HG02623 (cell line): ENCODE measurements at regions not wholly inside any gene's neighbourhood (a gene's known extent, or its start where the extent isn't known, plus 50 kb on each side); places are given as distances from the start of the nearest gene placed in this dataset.

Source experiments
- ATAC-seq: cut with Tn5 transposase; IDR thresholded peaks from one replicate; pipeline ENCODE4 v1.9.1; 2021; ENCODE audit warnings: moderate library complexity; ENCODE audit not compliant: unreplicated experiment

DNA sequence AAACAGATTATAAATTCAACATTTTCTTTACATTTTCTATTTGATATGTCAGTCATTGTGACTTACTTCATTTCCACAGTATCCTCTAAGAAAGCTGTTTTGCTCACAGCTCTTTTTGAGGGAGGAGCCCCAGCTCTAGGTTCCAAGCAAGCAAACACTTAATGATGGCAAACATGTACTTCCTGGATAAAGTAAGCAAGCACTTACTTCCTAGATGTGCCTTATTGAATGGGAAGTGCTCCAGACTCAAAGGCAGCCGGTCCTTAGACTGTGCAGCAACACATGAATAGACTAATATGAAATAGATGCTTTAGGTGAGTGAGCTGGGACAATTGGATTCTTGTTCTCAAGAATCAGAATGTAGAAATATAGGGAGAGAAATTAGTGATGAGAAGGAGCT lies 2149.8 kb upstream of the PIK3C3 start:
- ATAC-seq, result no peak

DNA sequence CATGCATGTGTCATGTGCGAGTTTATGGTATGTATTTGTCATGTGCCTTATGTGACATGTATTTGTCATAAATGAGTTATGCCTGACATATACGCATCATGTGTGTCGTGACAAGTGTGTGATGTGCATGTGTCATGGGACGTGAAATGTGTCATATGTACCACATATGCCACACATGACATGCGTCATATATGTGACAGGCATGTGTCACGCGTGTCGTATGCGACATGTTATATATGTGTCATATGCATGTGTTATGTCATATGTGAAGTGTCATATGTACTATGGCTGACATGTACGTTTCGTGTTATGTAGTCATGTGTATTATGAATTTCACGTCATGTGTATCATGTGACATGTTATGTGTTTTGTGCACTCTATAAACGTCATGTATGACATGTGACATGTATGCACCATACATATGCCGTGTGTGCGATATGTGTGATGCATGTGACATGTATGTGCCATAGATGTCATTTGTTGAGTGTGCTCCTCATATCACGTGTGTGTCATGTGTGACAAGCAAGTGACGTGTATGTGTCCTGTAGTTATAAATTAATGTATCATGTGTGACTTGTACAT lies 2152.3 kb upstream of the PIK3C3 start:
- ATAC-seq, result no peak

DNA sequence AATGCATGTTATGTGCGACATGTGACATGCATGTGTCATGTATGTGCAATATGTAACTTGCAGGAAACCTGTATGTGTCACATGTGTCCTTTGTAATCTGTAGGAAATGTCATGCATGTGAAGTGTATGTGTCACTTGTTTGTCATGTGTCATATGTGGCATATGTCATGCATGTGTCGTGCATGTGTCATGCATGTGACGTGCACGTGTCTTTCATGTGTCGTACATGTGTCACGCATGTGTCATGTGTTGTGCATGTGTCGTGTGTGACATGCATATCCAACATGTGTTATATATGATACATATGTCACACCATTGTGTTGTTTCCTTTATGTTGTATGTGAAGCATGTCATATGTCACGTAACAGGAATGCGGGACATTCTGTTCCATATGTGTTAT lies 2153.2 kb upstream of the PIK3C3 start:
- no peak for ATAC-seq

DNA sequence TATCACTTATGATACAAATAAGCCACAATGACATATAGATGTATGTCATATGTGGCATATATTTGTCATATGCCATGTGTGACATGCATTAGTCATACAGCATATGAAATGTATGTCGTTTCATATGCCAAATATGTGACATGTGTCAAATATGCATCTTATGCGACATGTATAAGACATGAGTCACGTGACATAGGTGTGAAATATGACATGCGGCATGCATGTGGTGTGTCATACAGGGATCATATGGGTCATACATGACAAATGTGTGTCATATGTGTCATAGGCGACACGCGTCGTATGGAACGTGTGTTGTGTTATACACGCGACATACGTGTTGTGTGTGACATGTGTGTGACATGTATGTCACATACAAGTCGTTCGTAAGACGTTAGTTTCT lies 2154.0 kb upstream of the PIK3C3 start:
- ATAC-seq, result no peak

DNA sequence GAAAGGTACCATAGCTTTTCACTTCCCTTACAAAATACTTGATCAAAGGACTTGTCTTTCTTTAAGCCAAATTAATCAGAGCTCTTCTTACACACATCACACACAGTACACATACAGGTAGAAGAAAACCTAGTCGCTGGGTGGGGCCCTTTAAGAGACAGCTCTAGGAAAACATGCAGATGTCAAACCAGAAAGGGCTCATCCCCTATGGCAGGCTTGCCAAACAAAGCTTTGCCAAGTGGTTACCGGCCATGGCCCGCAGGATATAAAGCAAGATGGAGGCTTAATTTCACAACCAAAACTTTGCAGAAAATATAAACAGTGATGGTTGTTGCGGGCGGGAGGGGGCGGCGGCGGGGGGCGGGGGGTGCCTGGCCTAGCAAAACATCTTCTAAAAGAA lies 2156.0 kb upstream of the PIK3C3 start:
- no peak for ATAC-seq

DNA sequence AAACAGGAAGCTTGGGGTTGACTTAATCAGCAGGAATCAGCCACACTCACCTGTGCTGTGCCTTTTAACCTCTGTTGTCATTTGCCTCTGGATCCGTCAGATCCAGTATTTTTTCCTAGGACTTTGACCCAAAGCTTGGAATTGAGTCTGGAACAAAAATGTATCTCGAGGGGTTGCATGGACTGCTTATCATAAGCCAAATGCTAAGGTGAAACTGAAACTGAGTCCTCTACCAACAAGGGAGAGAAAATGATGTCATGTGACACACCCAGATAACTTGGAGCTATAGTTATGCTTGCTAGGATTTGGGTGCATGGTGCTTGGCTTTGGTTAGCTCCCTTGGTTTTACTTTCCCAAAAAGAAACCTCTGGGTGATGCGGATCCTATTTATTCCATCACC lies 2158.6 kb upstream of the PIK3C3 start:
- ATAC-seq, result no peak

DNA sequence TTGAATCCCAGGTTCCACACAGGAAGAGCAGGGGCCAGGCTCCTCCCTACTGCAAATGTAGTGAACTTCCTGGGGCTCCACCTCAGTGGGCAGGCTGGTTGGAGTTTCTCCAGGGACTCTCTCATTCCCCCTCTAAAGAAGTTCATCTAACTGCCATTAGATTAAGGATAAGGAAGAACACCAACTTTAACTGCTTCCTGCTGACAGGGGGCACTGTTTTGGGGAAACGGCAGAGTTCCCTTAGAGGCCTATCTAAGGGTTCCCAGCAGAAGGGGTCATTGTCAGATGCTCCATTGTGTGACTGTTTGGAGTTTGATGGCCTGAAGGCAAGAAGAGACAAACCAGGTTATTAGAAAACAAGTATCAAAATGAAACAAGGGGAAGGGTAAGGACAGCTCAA lies 2159.7 kb upstream of the PIK3C3 start:
- no peak for ATAC-seq

DNA sequence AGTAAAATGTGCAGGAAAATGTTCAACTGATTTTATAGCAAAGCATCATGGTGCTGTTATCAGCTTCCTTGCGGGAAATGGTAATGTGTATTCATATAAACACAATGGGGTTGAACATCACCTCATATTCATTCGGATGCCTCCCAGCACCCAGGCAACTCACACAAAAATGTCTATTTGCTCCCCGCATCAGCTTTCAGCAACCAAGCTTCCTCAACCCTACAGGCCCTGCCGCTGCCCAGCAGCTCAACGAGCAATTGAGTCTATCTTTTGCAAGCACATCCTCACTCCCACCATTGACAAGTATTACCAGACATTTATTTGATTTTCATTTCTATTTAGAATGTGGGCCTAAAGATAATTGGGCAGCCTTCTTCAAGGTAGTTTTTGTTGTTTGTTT lies 2161.4 kb upstream of the PIK3C3 start:
- no peak for ATAC-seq

DNA sequence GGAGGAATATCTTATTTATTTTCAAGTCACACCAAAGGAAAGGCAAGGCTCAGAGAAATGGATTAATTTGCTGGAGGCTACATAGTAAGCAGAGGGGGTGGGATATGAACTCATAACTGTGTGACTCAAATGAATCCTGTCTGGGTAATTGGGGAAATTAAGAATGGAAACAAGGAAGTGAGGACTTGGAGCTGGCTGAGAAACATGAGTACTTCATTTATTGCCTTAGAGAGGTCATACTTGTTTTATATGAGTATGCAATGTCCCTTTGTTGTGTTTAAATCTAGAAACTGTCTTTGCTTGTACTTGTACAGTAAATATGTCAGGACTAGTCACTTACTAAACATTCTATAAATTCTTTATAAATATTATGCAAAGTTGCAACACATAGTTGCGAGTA lies 2166.7 kb upstream of the PIK3C3 start:
- no peak for ATAC-seq

DNA sequence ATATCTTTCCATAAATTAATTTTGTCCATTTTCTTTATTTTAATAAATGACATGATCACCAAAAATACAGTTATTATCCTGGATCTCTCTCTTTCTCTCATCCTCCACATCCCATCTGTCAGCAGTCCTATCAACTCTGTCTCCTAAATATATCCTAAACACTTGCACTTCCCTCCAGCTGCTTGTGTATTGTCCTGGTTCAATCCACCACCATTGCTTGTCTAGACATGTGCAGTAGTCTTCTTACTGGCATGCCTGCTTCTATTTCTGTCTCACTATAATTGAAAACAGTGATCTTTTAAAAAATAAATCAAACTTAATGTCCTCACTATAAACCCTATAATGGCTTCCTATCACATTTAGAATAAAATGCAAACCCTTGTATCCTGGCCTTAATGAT lies 2168.6 kb upstream of the PIK3C3 start:
- no peak for ATAC-seq

DNA sequence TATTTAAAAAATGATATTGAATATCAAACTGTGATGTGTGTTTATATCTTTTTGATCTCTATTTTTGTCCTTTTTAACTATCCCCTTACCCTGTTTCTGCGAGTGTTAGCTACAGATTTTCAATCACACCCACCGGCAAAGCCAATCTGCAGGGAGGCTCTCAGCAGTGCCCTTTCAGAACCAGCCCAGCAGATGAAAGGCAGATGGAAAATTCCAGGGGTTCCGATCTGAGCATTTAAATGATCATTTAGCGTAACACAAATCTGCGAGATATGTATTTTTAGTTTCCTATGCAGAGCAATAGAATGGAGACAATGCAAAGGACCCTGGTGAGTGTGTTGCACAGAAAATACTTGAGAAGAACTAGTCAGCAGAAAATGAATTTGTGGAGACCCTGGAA lies 2170.5 kb upstream of the PIK3C3 start:
- ATAC-seq, result no peak

DNA sequence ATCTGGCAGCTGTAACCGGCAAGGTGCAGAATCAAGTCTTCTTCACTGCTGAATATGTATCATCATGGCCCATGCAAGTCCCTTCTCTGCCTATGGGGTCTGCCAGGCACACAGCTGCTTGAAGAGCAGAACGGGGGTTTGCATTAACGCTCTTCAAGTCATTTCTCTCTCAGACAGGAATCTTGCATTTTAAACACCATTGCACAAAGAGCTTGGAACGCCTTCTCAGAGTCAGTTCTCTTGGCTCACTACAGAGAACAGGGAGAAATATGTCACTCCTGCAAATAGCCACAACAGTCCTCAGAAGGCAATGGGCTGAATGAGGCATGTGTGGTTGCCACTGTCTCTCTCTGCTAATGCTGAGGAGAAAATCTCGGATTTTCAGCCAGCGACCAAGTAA lies 2173.5 kb upstream of the PIK3C3 start:
- ATAC-seq, result no peak

DNA sequence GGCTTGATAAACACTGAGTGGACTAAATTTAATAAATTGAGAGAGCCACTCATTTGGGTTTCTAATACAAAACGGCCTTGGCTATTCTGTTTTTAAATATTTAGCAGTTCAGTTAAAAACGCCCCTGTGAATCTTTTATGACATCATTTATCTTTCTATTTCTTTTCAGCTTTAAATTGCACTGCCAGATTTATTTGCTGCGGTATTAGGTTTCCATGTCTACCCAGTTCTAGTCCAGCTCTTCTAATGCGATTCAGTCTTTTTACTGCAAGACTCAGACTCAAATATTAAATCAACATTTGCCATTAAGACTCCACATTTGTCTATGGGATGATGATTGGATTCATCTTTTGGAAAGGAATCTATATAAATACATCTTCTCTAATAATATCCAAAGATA lies 2174.3 kb upstream of the PIK3C3 start:
- ATAC-seq, result no peak

DNA sequence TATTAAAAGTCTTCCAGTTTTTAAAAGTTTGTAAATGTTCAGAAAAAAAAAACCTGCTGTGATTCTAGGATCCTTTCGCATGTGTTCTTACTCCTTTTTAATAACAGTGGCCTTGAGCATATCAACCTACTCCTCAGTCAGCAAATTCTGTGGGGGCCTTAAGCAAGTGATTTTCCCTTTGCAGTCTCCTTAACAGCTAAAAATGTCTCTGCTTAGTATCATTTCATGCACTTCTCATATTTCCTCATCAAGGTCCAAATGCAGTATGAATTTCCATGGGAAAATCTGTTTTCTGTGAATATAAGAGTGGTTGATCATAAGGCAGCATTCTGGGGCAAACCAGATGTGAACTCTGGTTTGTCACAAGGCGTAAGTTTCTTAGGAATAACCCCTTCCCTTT lies 2175.1 kb upstream of the PIK3C3 start:
- no peak for ATAC-seq

DNA sequence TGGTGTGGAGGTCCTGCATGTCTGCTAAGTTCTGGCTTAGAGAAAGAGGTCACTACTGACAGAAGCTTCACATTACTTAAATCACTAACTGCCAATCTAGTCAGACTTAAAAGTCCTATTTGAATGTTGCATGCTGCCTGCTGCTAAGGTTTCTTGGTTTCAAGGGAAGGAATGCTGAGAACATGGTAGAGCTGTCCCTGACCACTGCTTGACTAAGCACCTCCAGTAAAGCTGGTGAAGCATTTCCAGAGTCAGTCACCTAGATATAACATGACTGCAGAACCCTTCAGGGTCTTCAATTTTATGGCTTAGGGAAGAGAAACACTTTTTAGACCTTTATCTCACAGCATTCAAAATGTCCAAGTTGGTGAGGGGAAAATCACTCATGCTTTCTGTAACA lies 2178.3 kb upstream of the PIK3C3 start:
- no peak for ATAC-seq

DNA sequence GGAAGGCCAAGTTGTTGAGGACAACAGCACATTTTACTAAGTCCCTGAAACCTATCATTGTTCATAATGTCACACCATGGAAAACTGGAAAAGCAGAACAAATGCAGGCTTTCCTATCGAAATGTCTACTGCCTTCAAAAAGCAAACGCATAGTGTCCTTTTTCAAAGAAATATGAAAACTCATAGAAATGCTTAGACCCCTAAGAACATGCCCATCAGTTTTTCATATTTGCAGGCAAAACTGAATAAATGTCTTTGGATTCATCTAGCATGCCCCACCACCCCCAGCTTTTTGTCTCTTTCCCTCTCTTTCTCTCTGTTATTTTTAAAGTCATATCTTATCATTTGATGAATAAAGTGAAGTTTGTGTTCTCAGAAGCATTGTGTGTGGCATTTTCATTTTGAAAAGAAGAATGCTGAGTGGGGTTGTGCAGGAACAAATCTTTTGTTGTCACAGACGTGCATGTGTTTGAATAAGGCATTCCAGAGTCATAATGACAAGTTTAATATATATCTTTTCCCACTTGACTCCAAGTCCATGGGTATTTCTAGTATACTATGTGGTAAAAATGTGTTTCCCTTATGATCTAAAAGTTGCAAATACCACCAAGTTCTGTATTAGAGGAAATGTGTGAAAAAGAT lies 2180.0 kb upstream of the PIK3C3 start:
- no peak for ATAC-seq

DNA sequence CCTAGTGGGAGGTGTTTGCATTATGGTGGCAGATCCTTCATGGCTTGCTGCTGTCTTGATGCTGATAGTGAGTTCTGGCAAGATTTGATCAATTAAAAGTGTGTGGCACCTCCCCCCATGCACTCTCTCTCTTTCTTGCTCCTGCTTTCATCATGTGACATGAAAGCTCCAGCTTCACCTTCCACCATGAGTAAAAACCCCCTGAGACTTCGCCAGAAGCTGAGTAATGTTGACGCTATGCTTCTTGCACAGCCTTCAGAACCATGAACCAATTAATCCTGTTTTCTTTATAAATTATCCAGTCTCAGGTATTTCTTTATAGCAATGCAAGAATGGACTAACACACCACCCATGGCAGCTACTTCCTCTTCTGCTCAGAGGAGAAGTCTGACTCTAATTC lies 2181.4 kb upstream of the PIK3C3 start:
- ATAC-seq, result no peak

DNA sequence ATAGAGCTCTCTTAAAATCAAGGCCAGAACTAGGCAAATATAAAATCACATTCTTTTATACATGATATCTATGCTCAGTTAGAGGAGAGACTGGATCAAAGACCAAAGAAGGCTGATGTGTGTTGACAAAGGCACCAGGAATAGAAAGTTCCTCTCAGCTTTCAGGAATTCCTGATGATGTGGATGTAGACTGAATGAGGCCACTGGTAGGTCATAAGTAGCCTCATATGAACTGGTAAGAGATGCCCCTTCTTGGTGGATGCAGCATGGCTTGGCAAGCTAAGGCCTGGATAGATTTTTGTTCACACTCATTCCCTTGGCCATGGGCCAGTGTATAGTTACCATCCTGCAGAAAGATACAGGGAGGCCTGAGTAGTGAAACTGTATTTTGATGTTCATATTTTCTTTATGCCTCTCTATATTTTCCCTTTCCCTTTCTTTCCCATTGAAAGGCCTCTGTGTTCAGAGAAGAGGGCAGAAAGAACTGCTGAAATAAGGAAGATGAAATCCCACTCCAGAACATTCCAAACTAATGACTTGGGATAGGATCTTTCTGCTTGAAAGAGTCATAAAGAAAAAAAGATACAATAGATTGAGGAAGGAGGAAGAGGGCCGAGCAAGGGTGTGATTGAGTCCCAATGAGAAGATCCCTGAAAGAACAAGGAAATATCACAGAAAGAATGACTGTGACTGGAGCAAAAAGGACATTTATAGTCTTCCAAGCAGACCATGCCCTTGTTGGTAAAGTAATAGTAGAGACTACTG lies 2182.7 kb upstream of the PIK3C3 start:
- no peak for ATAC-seq

DNA sequence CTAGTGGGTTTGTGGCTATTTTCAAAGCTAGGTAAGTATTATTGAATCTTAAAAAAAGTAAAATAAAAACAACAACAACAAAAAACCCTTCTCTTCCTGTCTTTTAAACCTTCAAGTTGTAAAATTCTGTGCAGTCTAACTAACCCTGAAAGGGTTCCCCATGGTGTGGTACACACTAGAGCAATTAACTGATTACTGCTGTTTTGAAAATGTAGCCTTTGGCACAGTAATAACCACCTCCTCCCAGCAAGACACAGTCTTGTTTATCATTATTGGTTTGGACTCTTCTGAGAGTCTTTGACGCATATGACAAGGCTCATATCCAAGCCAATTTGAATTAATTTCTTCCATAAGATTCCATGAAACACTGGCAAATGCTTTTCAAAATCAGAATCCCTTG lies 2184.6 kb upstream of the PIK3C3 start:
- no peak for ATAC-seq

DNA sequence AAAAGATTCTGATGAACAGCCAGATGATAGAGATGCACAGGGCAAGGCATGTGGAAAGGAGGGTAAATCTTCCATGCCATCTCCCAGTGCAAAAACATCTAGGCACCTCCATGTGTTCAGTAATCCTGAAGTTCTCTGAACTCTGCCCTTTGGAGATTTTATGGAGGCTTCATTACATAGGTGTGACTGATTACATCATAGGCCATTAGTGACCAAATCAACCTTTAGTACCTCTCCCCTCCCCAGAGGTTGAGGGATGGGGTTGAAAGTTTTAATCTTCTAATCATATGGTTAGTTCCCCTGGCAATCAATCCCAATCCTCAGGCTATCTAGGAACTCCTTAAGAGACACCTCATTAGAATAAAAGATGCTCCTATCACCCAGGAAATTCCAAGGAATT lies 2190.2 kb upstream of the PIK3C3 start:
- ATAC-seq, result no peak

DNA sequence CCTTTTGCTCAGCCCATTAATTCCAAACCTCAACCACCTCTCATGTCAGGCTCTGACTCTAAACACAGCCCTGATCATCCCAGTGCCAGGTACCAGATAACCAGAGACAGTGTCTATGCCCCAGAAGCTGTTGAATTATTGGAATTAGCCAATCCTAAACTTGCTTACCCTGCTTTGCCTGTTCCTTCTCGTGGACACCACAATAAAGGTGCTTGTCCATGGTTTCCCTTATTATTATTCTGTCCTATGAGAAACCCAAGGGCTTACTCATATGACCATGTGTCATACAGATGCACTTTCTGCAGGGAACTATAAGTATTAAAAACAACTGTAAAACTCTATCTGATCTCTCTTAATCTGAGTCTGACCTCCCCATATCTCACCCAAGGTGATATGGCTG lies 2193.8 kb upstream of the PIK3C3 start:
- no peak for ATAC-seq

DNA sequence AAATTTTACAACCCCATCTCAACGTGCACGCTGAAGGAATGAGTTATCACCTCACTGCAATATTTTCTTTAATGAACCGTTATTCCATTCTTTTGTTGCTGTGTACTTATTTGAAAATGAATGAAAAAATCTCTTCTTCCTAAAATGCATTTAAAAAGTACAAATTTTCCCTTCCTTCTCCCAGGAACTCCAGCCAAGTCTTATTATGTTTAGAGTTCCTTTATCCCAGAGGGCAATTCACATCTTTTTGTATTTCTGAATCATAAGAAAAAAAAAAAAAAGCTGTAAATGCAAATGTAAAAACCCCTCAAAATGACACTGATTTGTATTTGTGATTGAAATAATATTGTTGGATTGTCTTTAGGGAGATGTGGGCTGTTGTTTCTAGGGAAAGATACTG lies 2194.3 kb upstream of the CELF4 start:
- no peak for ATAC-seq

DNA sequence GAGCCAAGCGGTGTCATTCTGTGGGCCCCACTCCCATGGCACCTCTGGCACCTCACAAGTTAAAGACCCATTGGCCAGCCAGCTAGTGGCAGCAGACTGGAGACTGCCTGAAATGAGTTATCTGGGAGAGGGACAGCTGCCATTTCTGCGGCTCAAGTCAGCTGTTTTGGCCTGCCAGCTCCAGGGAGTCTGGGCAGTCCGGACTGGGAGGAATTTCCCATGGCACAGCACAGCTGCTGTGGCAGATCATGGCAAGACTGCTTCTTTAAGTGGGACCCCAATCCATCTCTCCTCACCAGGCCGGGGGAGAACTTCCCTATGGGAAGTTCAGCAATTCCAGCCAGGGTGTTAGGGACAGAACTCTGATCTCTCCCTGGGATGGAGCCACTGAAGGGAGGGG lies 2187.6 kb upstream of the CELF4 start:
- no peak for ATAC-seq
